ENCODE measurements at regions not wholly inside any gene's neighbourhood (a gene's known extent, or its start where the extent isn't known, plus 50 kb on each side); places are given as distances from the start of the nearest gene placed in this dataset.
"Not testable (repeated sequence)": the region's sequence is repeated elsewhere in the genome, so short reads cannot be mapped to it uniquely, and the experiment has no call there.

DNA sequence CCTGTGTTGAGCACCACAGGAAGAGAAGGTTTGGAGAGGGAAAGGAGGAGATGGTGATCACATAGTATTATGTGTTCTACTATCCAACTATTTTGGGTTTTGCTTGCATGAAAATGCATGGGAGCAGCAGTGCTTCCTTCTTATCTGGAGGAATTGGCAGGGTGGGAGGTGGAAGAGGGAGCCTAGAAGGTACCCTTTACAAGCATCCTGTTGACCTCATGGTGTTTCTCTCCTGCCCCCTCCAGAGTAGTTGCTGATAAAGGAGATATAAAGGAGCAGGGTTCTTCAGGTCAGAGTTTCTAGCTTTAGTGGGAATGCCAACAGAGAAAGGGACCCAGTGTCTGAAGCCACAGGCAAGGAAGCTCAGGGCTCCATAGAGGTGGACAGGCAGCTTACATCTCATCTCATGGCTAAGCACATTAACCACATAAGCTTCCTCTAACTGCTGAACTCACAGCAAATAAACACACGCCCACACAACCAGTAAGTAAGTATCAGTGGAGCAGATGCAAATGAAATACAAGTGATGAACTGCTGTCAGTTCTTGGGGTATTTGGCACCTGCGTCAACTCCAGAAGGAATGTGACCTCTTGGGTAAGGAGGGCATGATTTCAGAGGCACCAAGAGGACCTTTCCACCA, 174.2 kb upstream of the SLC38A2 start:
- peaks cover 14% of the 10 kb centered on the region for H3K4me1 ChIP-seq
- no peak overlapping the region for H3K27ac ChIP-seq
- no peaks in the 10 kb centered on the region for H3K27me3 ChIP-seq
- H3K9me3 ChIP-seq (replicated peaks): no peaks in the 10 kb centered on the region
- H3K4me3 ChIP-seq: no peak overlapping the region
- no peak for DNase-seq
- no peaks in the 10 kb centered on the region for H3K36me3 ChIP-seq

DNA sequence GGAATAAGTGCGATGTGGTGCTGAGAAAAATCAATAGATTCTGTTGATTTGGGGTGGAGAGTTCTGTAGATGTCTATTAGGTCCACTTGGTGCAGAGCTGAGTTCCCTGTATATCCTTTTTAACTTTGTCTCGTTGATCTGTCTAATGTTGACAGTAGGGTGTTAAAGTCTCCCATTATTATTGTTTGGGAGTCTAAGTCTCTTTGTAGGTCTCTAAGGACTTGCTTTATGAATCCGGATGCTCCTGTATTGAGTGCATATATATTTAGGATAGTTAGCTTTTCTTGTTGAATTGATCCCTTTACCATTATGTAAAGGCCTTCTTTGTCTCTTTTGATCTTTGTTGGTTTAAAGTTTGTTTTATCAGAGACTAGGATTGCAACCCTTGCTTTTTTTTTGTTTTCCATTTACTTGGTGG, 170.8 kb upstream of the SLC38A2 start:
- H3K27ac ChIP-seq; H3K4me3 ChIP-seq; DNase-seq; H3K27me3 ChIP-seq; H3K4me1 ChIP-seq; H3K9me3 ChIP-seq (replicated peaks); H3K36me3 ChIP-seq: not testable (repeated sequence)

DNA sequence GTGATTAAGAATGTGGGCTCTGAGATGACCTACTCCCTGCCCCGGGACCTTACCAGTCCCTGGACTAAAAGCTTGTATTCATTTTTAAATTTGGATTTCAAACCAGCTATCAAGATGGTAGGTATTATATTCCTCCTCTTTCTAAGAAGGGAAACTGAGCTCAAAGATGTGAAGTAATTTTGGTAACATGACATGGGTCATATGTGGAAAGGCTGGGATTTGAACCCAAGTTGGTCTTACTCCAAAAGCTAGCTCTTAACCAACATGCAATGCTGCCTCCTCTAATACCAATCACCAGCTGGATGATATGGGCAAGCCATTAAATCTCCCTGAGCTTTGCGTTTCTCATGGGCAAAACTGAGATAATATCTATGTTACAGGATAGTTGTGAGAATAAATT, 166.4 kb upstream of the SLC38A2 start:
- no peaks in the 10 kb centered on the region for H3K36me3 ChIP-seq
- DNase-seq: no peak
- no peaks in the 10 kb centered on the region for H3K27me3 ChIP-seq
- H3K4me1 ChIP-seq: no peaks in the 10 kb centered on the region; the same call in 1 of the 2 replicates
- H3K27ac ChIP-seq: no peak overlapping the region
- no peaks in the 10 kb centered on the region; the same call in 1 of the 2 replicates for H3K9me3 ChIP-seq (replicated peaks)
- H3K4me3 ChIP-seq: no peak overlapping the region

DNA sequence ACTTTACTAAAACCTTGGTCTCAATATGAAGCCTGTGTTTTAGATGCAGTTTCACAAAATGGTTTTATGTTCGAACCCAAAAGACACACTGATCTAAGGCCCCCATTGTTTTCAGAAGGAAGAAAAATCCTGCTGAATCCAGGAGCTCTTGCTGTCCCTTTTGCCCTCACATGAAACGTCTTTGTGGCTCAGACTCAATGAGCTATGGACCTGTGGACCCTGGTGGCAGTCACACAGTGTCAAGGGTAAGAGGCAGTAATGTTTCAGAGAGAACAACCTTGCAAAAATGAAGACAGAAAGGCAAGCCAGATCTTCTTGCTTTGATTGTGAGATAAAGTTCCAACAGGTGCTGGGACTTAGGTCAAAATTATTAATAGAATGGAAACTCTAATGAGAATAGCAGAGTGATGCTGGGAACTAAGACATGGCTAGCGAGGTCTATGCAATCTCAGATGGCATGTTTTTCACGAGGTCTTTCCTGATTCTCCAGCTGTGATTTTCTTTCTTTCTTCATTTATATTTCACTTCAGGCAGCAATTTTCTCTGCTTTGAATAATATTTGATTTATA, 164.9 kb upstream of the SLC38A2 start:
- DNase-seq: no peak
- Histone ChIP-seq H3K36me3 (no peaks in the 10 kb centered on the region), H3K4me3 (no peak overlapping the region), H3K4me1 (no peaks in the 10 kb centered on the region; the same call in 1 of the 2 replicates), H3K27ac (no peak overlapping the region), H3K27me3 (no peaks in the 10 kb centered on the region), H3K9me3 (replicated peaks) (no peaks in the 10 kb centered on the region; the same call in 1 of the 2 replicates)

DNA sequence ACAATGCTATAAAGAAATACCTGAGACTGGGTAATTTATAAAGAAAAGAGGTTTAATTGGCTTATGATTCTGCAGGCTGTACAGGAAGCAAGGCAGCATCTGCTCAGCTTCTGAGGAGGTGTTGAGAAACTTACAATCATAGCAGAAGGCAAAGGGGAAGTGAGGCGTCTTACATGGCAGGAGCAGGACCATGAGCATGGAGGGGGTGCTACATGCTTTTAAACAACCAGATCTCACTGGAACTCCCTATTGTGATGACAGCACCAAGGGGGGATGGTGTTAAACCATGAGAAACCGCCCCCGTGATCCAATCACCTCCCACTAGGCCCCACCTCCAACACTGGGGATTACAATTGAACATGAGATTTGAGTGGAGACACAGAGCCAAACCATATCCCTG, 163.7 kb upstream of the SLC38A2 start:
- not testable (repeated sequence) for H3K36me3 ChIP-seq; H3K27me3 ChIP-seq; H3K4me1 ChIP-seq; DNase-seq; H3K27ac ChIP-seq; H3K4me3 ChIP-seq; H3K9me3 ChIP-seq (replicated peaks)

DNA sequence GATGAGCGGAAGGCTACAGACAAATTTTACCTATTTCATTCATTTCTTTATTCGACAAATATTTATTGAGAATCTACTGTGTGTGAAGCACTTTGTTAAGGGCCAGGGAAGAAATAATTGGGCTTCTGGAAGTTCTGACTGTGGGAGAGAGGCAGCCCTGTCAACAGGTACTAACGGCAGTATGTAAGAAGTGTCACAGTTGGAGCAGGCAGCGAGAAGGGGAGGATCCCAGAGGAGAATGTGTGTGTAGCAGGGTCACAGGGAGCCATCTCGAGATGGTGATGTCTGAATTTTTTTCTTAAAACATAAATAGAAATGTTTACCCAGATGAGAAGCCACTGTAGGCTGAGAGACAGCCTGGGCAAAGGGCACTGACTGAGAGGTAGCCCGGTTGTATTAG, 163.3 kb upstream of the SLC38A2 start:
- Histone ChIP-seq H3K27ac (no peak overlapping the region), H3K36me3 (no peaks in the 10 kb centered on the region), H3K27me3 (no peaks in the 10 kb centered on the region), H3K4me1 (no peaks in the 10 kb centered on the region; the same call in 1 of the 2 replicates), H3K9me3 (replicated peaks) (peaks cover 5% of the 10 kb centered on the region; the same call in 1 of the 2 replicates), H3K4me3 (no peak overlapping the region)
- DNase-seq: no peak

DNA sequence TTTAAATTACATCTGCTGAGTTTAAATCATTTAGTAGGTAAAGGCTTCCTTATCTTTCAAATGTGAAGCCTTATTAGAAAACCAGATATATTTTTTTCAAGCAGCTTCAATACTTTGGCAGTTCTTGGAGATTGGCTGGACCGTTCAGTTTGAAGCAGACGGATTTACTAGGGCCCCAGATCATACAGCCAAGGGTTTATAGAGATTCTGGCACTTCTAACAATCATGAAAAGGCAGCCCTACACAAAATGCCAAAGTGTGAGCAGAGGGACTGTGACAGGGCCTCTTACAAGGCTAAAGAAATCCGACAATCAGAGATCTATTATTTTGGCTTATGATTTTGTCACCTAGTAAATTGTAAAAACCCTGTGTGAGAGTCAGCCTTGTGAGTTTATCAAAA, 162.8 kb upstream of the SLC38A2 start:
- DNase-seq: no peak
- no peaks in the 10 kb centered on the region; the same call in 1 of the 2 replicates for H3K4me1 ChIP-seq
- no peak overlapping the region for H3K4me3 ChIP-seq
- H3K27ac ChIP-seq: no peak overlapping the region
- H3K36me3 ChIP-seq: no peaks in the 10 kb centered on the region
- H3K9me3 ChIP-seq (replicated peaks): peaks cover 5% of the 10 kb centered on the region; the same call in 1 of the 2 replicates
- H3K27me3 ChIP-seq: no peaks in the 10 kb centered on the region

DNA sequence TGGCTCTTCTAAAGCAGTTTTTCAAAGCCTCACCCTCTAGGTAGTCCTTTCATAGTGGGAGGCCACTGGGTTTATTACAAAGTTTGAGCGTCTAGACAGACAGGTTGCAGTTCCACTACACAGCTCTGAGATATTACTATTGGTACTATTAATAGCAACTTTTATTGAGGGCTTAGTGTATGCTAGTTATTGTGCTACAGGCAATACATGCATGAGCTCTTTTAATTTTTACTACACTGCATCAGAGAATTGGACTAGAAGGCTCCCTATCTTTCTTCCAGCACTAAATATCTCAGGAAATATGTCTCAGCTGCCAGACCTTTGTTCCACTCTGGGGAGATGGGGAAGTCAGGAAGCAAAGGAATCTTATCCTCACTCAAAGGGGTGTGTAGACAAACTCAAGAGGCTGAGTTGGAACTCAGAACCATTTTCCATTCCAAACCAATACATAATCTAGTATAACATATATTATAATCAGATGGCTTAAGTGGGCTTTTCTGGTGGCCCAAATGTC, 161.8 kb upstream of the SLC38A2 start:
- Histone ChIP-seq H3K36me3 (no peaks in the 10 kb centered on the region), H3K27me3 (no peaks in the 10 kb centered on the region), H3K27ac (no peak overlapping the region), H3K9me3 (replicated peaks) (0 out of 2 replicates have a peak, but pooled peaks cover 5% of the 10 kb centered on the region), H3K4me1 (no peaks in the 10 kb centered on the region; the same call in 1 of the 2 replicates), H3K4me3 (no peak overlapping the region)
- no peak for DNase-seq

DNA sequence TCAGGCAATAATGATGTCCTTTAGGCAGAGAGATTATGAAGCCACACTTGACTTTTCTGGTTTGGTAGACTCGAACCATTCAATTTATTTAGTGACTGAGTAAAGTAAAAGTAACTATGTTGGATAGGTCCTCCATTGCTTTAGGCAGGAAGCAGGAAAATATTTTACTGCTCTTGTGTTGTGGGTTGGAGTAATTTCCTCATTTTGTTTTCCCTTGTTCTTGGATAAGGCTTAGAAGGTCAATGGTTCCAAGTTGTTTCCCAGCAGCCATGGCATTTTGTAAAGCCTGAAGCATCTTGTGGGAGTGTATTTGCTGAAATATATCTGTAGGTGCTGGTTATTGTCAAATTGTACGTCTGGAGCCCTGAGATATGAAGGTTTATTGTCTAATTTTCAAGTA, 161.2 kb upstream of the SLC38A2 start:
- 0 out of 2 replicates have a peak, but pooled peaks cover 5% of the 10 kb centered on the region for H3K9me3 ChIP-seq (replicated peaks)
- H3K27me3 ChIP-seq: no peaks in the 10 kb centered on the region
- no peak overlapping the region for H3K27ac ChIP-seq
- no peaks in the 10 kb centered on the region; the same call in 1 of the 2 replicates for H3K4me1 ChIP-seq
- DNase-seq: no peak
- H3K4me3 ChIP-seq: no peak overlapping the region
- no peaks in the 10 kb centered on the region for H3K36me3 ChIP-seq

DNA sequence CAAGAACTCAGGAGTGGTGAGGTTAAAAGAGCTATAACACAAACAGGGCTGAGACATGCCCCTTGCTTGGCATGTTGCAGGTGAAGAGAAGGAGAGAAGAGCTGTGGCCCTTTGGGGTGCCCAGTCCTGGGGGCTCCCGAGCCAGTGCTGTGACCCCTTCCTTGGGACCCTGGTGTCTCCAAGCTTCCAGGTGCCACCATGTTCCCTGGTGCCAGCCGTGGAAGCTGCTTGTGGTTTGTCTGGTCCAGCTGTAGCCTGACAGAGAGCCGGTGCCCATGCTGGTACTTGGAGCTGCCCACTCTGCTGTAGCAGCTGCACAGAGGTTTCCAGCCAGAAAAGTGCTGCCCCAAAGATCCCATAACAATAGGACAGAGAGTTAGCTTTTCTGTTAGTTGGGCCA, 159.2 kb upstream of the SLC38A2 start:
- Histone ChIP-seq H3K27me3 (no peaks in the 10 kb centered on the region), H3K36me3 (no peaks in the 10 kb centered on the region), H3K9me3 (replicated peaks) (0 out of 2 replicates have a peak, but pooled peaks cover 5% of the 10 kb centered on the region), H3K27ac (no peak overlapping the region), H3K4me1 (no peaks in the 10 kb centered on the region), H3K4me3 (no peak overlapping the region)
- DNase-seq: no peak

DNA sequence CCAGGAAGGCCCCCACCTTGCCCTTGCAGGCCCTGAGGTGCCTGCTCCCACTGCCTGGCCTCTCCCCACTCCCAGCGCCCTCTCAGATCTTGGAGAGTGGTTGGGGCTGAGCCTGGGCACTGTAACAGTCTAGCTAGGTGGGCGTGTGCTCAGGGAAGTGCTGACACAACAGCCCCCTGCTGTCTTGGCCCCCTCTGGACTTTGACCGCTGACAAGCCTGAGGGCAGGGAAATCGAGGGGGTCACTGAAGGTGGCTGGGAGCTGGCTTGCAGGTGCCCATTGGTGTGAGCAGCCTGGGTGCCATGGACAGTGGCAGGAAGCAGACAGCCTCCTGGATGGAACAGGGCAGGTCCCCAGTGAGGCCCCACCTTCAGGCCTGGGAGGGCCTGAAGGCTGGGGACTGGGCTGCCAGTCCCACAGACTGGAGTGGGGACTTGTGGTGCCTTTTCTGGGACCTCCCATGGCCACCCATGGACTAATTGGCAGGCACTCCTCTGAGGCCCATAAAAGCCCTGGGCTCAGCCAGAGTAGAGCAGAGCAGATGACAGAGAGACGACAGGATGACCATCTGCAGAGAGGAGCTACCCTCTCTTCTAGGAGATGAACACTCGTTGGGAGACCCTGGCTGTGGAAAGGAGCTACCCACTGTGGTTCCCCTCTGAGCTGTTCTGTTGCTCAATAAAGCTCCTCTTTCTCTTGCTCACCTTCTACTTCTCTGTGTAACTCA, 158.6 kb upstream of the SLC38A2 start:
- no peak overlapping the region for H3K4me3 ChIP-seq
- DNase-seq: no peak
- no peak overlapping the region for H3K27ac ChIP-seq
- H3K9me3 ChIP-seq (replicated peaks): 0 out of 2 replicates have a peak, but pooled peaks cover 5% of the 10 kb centered on the region
- no peaks in the 10 kb centered on the region for H3K36me3 ChIP-seq
- peaks cover 5% of the 10 kb centered on the region for H3K4me1 ChIP-seq
- H3K27me3 ChIP-seq: no peaks in the 10 kb centered on the region

DNA sequence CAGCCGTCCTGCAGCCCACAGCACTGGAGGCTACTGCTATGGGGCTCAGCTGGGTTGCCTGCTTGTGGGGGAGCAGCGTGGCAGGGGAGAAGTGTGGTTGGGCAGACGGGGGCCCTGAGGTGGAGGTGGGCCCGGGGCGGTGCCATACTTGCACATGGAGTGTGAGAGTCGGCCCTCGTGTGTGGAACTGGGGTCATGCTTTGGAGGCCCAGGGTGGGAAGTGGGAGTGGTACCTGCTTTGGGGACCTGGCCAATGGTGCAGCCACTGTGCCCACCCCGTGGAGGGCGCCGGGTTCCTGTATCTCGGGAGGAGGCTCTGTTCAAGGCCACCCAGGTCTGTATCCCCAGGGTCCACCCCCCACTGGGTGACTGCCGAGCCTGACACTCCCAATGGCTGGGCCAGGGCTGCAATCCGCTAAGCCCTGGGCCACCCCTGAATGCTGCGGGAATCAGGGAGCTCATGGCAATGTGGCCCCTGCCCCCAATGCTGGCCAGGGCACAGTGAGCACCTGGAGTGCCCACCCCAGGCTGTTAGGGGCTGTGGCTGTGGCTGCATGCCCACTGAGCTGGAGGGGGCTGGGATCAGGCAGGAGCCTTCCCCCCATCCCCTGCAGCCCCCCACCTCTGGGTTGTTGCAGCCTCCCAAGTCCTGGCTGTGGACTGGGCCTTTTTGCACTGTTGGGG, 157.9 kb upstream of the SLC38A2 start:
- Histone ChIP-seq H3K27me3 (no peaks in the 10 kb centered on the region), H3K4me1 (peaks cover 12% of the 10 kb centered on the region), H3K27ac (no peak overlapping the region), H3K4me3 (no peak overlapping the region), H3K36me3 (no peaks in the 10 kb centered on the region), H3K9me3 (replicated peaks) (0 out of 2 replicates have a peak, but pooled peaks cover 5% of the 10 kb centered on the region)
- no peak for DNase-seq

DNA sequence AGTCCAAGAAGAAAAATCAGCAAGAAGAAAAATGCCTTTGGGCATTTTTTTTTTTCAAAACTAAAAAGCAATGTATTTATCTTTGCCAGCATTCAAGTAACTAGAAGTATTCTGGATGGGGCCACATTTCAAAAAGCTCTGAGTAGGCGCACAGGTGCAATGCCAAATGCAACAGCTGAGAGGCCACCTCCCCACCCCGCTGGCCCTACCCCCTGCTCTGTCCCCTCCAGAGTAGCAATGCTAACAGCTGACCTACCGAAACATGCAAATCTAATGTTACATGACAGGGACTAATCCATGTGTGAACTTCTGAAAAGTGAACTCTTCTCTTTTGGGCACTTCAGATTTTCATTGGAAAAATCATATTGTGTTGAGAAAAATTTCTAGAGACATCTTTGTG, 153.7 kb upstream of the SLC38A2 start:
- H3K27ac ChIP-seq: no peak overlapping the region
- DNase-seq: peak; percentile 70 to 76
- no peak overlapping the region for H3K4me3 ChIP-seq
- H3K4me1 ChIP-seq: peaks cover 33% of the 10 kb centered on the region
- H3K27me3 ChIP-seq: no peaks in the 10 kb centered on the region
- no peaks in the 10 kb centered on the region for H3K9me3 ChIP-seq (replicated peaks)
- H3K36me3 ChIP-seq: no peaks in the 10 kb centered on the region

DNA sequence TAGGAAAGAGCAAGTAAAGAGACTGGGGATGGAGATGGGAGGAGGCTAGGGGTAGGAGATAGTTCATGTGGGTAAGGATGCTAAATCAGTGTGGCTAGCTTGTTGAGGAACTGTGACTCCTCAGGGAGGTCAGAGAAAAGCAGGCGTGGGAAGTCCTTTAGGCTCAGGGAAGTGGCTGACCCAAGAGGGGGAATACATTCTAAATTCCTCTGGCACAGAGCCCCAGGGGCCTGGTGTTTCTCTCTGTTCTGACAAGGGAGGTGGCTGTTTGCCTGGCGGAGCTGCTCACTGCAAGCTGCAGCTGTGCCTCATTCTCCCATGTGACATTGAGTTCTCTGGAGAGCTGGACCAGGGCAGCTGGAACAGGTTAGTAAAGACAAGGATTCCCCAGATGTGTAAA, 152.2 kb upstream of the SLC38A2 start:
- Histone ChIP-seq H3K27me3 (no peaks in the 10 kb centered on the region), H3K9me3 (replicated peaks) (no peaks in the 10 kb centered on the region), H3K4me1 (peaks cover 33% of the 10 kb centered on the region), H3K36me3 (no peaks in the 10 kb centered on the region), H3K27ac (peak overlapping the region; percentile 47), H3K4me3 (no peak overlapping the region)
- peak; percentile 87 to 89 for DNase-seq

Measured in SJCRH30 (cell line).